ENCODE measurements at regions not wholly inside any gene's neighbourhood (a gene's known extent, or its start where the extent isn't known, plus 50 kb on each side); places are given as distances from the start of the nearest gene placed in this dataset.

GRCh38 chr4:106764774-106765173 is 271.3 kb downstream of the DKK2 start:
- no TSS peak for BruUV-seq (replicated peaks)
- H3K27me3 ChIP-seq (ENCODE audit: control insufficient read depth in 2 of 2, insufficient read depth in 2 of 2, low read length in 2 of 2), result no peaks in the 10 kb centered on the region
- H3K9ac ChIP-seq (replicated peaks; ENCODE audit: extremely low read depth, insufficient read depth, low read length), result no peak overlapping the region
- H3K9me3 ChIP-seq (replicated peaks; ENCODE audit: control insufficient read depth, insufficient read depth, low read length), result no peaks in the 10 kb centered on the region
- intact Hi-C loops (cut with micrococcal nuclease), result no loop called here
- H3K79me2 ChIP-seq (ENCODE audit: control insufficient read depth, insufficient read depth, low read length), result no peaks in the 10 kb centered on the region
- H3K36me3 ChIP-seq (ENCODE audit: control insufficient read depth in 2 of 2, extremely low read depth in 1 of 2, insufficient read depth in 2 of 2, low read length in 2 of 2), result no peaks in the 10 kb centered on the region
- H3K4me2 ChIP-seq (ENCODE audit: insufficient read depth, low read length), result no peak overlapping the region
- no peaks in the 10 kb centered on the region for H3K9me1 ChIP-seq (replicated peaks; ENCODE audit: control insufficient read depth, extremely low read depth, insufficient read depth, low read length)
- no peaks in the 10 kb centered on the region for H4K20me1 ChIP-seq (replicated peaks; ENCODE audit: control insufficient read depth, extremely low read depth, insufficient read depth, low read length)
- POLR2A ChIA-PET, result no interaction called here
- dilution Hi-C loops (cut with MboI; ENCODE audit: extremely low pct_ligation_motif_present, low sequenced_read_pairs), result no loop called here
- CTCF ChIA-PET, result no interaction called here
- DNase-seq (ENCODE audit: low read depth, low spot score), result no peak
- H3K27ac ChIP-seq (ENCODE audit: insufficient read depth, low read depth, low read length), result no peak overlapping the region
- TF ChIP-seq MAX (IDR thresholded peaks at IDR 0.05; ENCODE audit: insufficient read depth, insufficient read length) (no peak), POLR2A (IDR thresholded peaks at IDR 0.05; ENCODE audit: low read depth, low read length) (no peak), POLR2AphosphoS5 (IDR thresholded peaks at IDR 0.05; ENCODE audit: insufficient read depth, low read depth, low read length) (no peak), FOS (IDR thresholded peaks at IDR 0.05; ENCODE audit: borderline replicate concordance, insufficient read depth, low read length) (no peak), GATA2 (IDR thresholded peaks at IDR 0.05; ENCODE audit: insufficient read depth, insufficient read length, low read depth, low read length) (no peak), EZH2 (IDR thresholded peaks at IDR 0.05; ENCODE audit: borderline replicate concordance, low read depth, low read length, severe bottlenecking) (no peak), MYC (IDR thresholded peaks at IDR 0.05; ENCODE audit: low read depth, low read length) (no peak)
- TF ChIP-seq, protein P1, sequence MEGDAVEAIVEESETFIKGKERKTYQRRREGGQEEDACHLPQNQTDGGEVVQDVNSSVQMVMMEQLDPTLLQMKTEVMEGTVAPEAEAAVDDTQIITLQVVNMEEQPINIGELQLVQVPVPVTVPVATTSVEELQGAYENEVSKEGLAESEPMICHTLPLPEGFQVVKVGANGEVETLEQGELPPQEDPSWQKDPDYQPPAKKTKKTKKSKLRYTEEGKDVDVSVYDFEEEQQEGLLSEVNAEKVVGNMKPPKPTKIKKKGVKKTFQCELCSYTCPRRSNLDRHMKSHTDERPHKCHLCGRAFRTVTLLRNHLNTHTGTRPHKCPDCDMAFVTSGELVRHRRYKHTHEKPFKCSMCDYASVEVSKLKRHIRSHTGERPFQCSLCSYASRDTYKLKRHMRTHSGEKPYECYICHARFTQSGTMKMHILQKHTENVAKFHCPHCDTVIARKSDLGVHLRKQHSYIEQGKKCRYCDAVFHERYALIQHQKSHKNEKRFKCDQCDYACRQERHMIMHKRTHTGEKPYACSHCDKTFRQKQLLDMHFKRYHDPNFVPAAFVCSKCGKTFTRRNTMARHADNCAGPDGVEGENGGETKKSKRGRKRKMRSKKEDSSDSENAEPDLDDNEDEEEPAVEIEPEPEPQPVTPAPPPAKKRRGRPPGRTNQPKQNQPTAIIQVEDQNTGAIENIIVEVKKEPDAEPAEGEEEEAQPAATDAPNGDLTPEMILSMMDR (IDR thresholded peaks at IDR 0.05; ENCODE audit: extremely low read depth in 1 of 2, insufficient read depth in 1 of 2, low read depth in 1 of 2, low read length in 2 of 2), result no peak
- no peak overlapping the region for H3K4me3 ChIP-seq (replicated peaks in 1 of 3; ENCODE audit: insufficient read depth in 1 of 3, low read depth in 1 of 3, low read length in 3 of 3)
- FAIRE-seq, result no peak
- peak overlapping the region; percentile 20 for H2AFZ ChIP-seq (ENCODE audit: low read depth, low read length)
- no peaks in the 10 kb centered on the region for H3K4me1 ChIP-seq (ENCODE audit: control insufficient read depth, extremely low read depth, insufficient read depth, low read length)

Measured in endothelial cell of umbilical vein (primary cell).